Left cardiac atrium (tissue), 4 donors: ENCODE measurements at regions not wholly inside any gene's neighbourhood (a gene's known extent, or its start where the extent isn't known, plus 50 kb on each side); places are given as distances from the start of the nearest gene placed in this dataset.
A peak's percentile ranks its signal among the peaks of the same experiment; 100 is the strongest.

Experiments used
- ATAC-seq, 2 donors: fragments of 200-7000 bp; cut with Tn5 transposase; one replicate each; pipeline ENCODE4 v1.9.1; 2020; ENCODE audit warnings: mild to moderate bottlenecking in 2 of 2, moderate library complexity in 2 of 2
- DNase-seq: peaks from one replicate; pipeline ENCODE4 v3.0.0-alpha.2; 2020
- intact Hi-C, 2 donors: fragments of 100-400 bp; cut with DNase I; formaldehyde crosslinking; loops; one replicate each; pipeline versions ENCODE4 v1.14.1 to v1.15.1; 2022 to 2023
- donor health status: DM: no; HTN: yes; CAD: no.
- donor health status: DM: no; HTN: yes; CAD: no; lungs with severe emphysema.
- donor health status: DM: yes; HTN: yes; CAD: no.
- donor health status: Dilated cardiomyopathy.

- intact Hi-C loops: no loop called here
- peak; percentile 72 to 77 for ATAC-seq
- peak; percentile 24 for DNase-seq
Measured at GRCh38 chr1:88029142-88029541, 654.9 kb upstream of the PKN2 start.

GRCh38 chr1:88029899-88030298, 654.2 kb upstream of the PKN2 start:
- no peak for DNase-seq
- no peak for ATAC-seq
- intact Hi-C loops: no loop called here

GRCh38 chr1:88035578-88035977, 648.5 kb upstream of the PKN2 start:
- DNase-seq: no peak
- ATAC-seq: no peak
- intact Hi-C loops: no loop called here

- DNase-seq (no peak), ATAC-seq (peak; percentile 40 to 55)
- intact Hi-C loops: no loop called here
Measured at GRCh38 chr1:88036345-88037014, 647.6 kb upstream of the PKN2 start.

GRCh38 chr1:88039240-88039639, 644.8 kb upstream of the PKN2 start:
- DNase-seq (no peak), ATAC-seq (no peak)
- intact Hi-C loops: no loop called here

- DNase-seq (no peak), ATAC-seq (no peak)
- intact Hi-C loops: no loop called here
Measured at GRCh38 chr1:88043834-88044233, 640.2 kb upstream of the PKN2 start.

- ATAC-seq: no peak
- intact Hi-C loops: no loop called here
- no peak for DNase-seq
Measured at GRCh38 chr1:88052167-88052566, 631.9 kb upstream of the PKN2 start.

GRCh38 chr1:88053065-88053464, 631.0 kb upstream of the PKN2 start:
- DNase-seq (no peak), ATAC-seq (no peak)
- intact Hi-C loops: no loop called here

- no peak for DNase-seq
- no peak for ATAC-seq
- intact Hi-C loops: no loop called here
Measured at GRCh38 chr1:88056881-88057280, 627.2 kb upstream of the PKN2 start.

- ATAC-seq (no peak), DNase-seq (no peak)
- intact Hi-C loops: no loop called here
Measured at GRCh38 chr1:88058205-88058604, 625.9 kb upstream of the PKN2 start.

GRCh38 chr1:88060112-88060673, 623.9 kb upstream of the PKN2 start:
- intact Hi-C loops: loop anchor here (2.0 to 10.0 kb wide), 4 partner anchors 733 to 925 kb away; no protein-coding TSS in a partner anchor
- ATAC-seq (no peak), DNase-seq (no peak)

- intact Hi-C loops: loop anchor here (2.0 to 10.0 kb wide), 4 partner anchors 734 to 926 kb away; no protein-coding TSS in a partner anchor
- DNase-seq (no peak), ATAC-seq (peak; percentile 81 to 87)
Measured at GRCh38 chr1:88060750-88061491, 623.2 kb upstream of the PKN2 start.

GRCh38 chr1:88061492-88062177, 622.4 kb upstream of the PKN2 start:
- DNase-seq (peak; percentile 61), ATAC-seq (peak; percentile 81 to 89)
- intact Hi-C loops: loop anchor here (2.0 to 10.0 kb wide), 4 partner anchors 735 to 927 kb away; no protein-coding TSS in a partner anchor

GRCh38 chr1:88062650-88063153, 621.4 kb upstream of the PKN2 start:
- DNase-seq (no peak), ATAC-seq (no peak)
- intact Hi-C loops: loop anchor here (5.0 to 10.0 kb wide), 3 partner anchors 768 to 928 kb away; no protein-coding TSS in a partner anchor

GRCh38 chr1:88063605-88064004, 620.5 kb upstream of the PKN2 start:
- ATAC-seq: no peak
- intact Hi-C loops: loop anchor here (5.0 to 10.0 kb wide), 3 partner anchors 769 to 929 kb away; no protein-coding TSS in a partner anchor
- DNase-seq: no peak

- intact Hi-C loops: loop anchor here (10.0 kb wide), 2 partner anchors 774 to 934 kb away; no protein-coding TSS in a partner anchor
- no peak for ATAC-seq
- no peak for DNase-seq
Measured at GRCh38 chr1:88068407-88068960, 615.6 kb upstream of the PKN2 start.

- intact Hi-C loops: no loop called here
Measured at GRCh38 chr1:88070956-88071355, 613.1 kb upstream of the PKN2 start.

GRCh38 chr1:88074661-88075060, 609.4 kb upstream of the PKN2 start:
- ATAC-seq: no peak
- intact Hi-C loops: no loop called here

More at GRCh38 chr1:88070956-88071355, 613.1 kb upstream of the PKN2 start:
- ATAC-seq (no peak), DNase-seq (no peak)

GRCh38 chr1:88075813-88076212, 608.3 kb upstream of the PKN2 start:
- no peak for DNase-seq
- no peak for ATAC-seq
- intact Hi-C loops: no loop called here

More at GRCh38 chr1:88074661-88075060, 609.4 kb upstream of the PKN2 start:
- DNase-seq: no peak
